WERI-Rb-1 (cell line): ENCODE measurements at regions not wholly inside any gene's neighbourhood (a gene's known extent, or its start where the extent isn't known, plus 50 kb on each side); places are given as distances from the start of the nearest gene placed in this dataset.

Experiments used
- DNase-seq: peaks from one replicate; pipeline ENCODE4 v3.0.0-alpha.2; 2020
- H3K27ac ChIP-seq: fragments of 250-450 bp; sonication (Bioruptor Pico); 2 replicates; pipeline ENCODE4 v1.5.1; 2020; ENCODE audit warnings: mild to moderate bottlenecking, moderate library complexity
- H3K27me3 ChIP-seq: fragments of 250-450 bp; sonication (Bioruptor Pico); 2 replicates; pipeline ENCODE4 v1.5.1; 2021; ENCODE audit warnings: mild to moderate bottlenecking, low read depth, moderate library complexity; ENCODE audit not compliant: insufficient read depth, severe bottlenecking
- H3K36me3 ChIP-seq: fragments of 250-450 bp; sonication (Bioruptor Pico); 2 replicates; pipeline ENCODE4 v1.5.1; 2020; ENCODE audit warnings: mild to moderate bottlenecking, moderate library complexity
- H3K4me3 ChIP-seq: 2 replicates; pipeline ENCODE4 v1.5.1; 2011; ENCODE audit warnings: low read depth, mild to moderate bottlenecking, control low read depth, low read length
- H3K9me3 ChIP-seq: fragments of 250-450 bp; sonication (Bioruptor Pico); 2 replicates; pipeline ENCODE4 v1.5.1; 2021; ENCODE audit warnings: mild to moderate bottlenecking, moderate library complexity; ENCODE audit not compliant: severe bottlenecking
- CTCF ChIP-seq: IDR thresholded peaks from 2 replicates; pipeline ENCODE4 v1.5.1; 2011; ENCODE audit warnings: low read depth, mild to moderate bottlenecking, control low read depth, inconsistent platforms, low read length

- no peak overlapping the region for H3K27ac ChIP-seq
- no peaks in the 10 kb centered on the region for H3K9me3 ChIP-seq
- no peak for DNase-seq
- no peak overlapping the region for H3K4me3 ChIP-seq
- no peaks in the 10 kb centered on the region for H3K36me3 ChIP-seq
- H3K27me3 ChIP-seq = no peaks in the 10 kb centered on the region
- TF ChIP-seq CTCF = no peak
Observed at GRCh38 chr16:88298181-88298832, 84.5 kb upstream of the ZNF469 start.

DNA sequence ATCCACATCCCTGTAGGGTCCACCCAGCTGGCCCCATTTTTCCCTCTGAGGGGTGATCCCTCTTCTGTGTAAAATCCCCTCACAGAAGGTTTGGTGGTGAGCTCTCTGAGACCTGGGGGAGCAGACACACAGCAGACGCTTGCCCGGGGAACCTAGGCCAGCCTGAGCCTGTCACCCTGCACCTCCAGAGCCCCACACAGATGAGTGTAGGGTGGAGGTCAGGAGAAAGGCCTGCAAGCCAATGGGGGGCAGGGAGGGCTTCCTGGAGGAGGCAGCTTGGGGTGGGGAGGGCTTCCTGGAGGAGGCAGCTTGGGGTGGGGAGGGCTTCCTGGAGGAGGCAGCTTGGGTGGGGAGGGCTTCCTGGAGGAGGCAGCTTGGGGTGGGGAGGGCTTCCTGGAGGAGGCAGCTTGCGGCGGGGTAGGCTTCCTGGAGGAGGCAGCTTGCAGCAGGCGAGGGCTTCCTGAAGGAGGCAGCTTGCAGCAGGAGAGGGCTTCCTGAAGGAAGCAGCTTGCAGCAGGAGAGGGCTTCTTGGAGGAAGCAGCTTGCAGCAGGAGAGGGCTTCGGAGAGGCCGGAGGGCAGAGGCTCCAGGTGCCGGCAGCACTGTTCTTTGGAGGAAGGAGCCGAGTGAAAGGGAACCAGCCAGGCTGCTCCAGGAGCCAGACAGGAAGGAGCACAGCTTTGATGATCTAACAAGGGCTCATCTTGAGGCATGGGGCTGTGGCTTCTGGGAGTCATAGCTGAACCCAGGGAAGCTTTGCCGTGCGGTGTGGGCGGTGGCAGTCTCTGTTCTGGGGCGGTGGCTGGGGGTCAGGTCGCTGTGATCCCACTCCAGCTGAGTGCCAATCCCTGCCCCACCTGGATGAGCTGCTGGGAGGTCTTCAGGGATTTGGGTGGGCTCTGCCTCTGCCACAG is 83.7 kb upstream of the ZNF469 start:
- Histone ChIP-seq H3K36me3 (no peaks in the 10 kb centered on the region), H3K9me3 (no peaks in the 10 kb centered on the region), H3K27ac (no peak overlapping the region), H3K27me3 (no peaks in the 10 kb centered on the region), H3K4me3 (no peak overlapping the region)
- no peak for TF ChIP-seq CTCF
- DNase-seq = no peak

- no peaks in the 10 kb centered on the region for H3K9me3 ChIP-seq
- no peaks in the 10 kb centered on the region for H3K27me3 ChIP-seq
- no peak overlapping the region for H3K27ac ChIP-seq
- no peak overlapping the region for H3K4me3 ChIP-seq
- H3K36me3 ChIP-seq = no peaks in the 10 kb centered on the region
- TF ChIP-seq CTCF = no peak
- DNase-seq = no peak
Observed at GRCh38 chr16:88299751-88300462, 82.9 kb upstream of the ZNF469 start.

DNA sequence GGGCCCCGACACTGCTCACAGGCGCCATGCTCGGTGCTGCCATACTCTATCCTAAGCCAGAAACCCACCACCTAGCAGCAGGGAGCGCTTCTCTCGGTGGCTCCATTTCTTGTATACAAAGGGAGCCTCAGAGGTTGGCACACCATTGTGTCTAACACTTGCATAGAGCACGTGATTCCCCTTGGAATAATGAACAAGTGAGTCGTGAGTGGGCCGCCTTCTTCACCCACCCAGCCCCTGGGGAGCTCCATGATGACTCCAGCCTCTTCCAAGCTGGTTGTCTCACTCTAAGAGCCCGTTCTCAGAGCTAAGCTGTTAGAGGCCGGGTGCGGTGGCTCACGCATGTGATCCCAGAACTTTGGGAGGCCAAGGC is 82.3 kb upstream of the ZNF469 start:
- DNase-seq = no peak
- Histone ChIP-seq H3K36me3 (no peaks in the 10 kb centered on the region), H3K4me3 (no peak overlapping the region), H3K27ac (no peak overlapping the region), H3K9me3 (no peaks in the 10 kb centered on the region), H3K27me3 (no peaks in the 10 kb centered on the region)
- no peak for TF ChIP-seq CTCF

DNA sequence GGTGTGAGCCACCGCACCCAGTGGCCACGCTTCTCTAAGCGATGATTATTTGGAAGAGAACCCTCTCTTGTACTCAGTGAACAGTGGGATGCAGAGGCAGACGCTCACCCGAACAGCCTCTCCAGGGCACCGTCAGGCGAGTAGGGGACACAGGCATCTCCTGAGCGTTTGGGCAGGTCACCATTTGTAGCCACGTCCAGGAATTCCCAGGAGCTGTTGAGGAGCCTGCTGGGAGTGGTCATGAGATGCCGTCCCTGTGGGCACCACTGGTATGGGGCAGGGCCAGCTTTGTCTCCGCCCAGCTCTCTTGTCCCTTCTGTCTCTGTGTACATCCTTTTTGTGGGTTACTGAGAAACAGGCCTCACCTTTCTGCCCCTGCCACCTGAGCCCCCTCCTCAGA is 81.3 kb upstream of the ZNF469 start:
- no peaks in the 10 kb centered on the region for H3K9me3 ChIP-seq
- DNase-seq = no peak
- TF ChIP-seq CTCF = no peak
- H3K36me3 ChIP-seq = no peaks in the 10 kb centered on the region
- H3K27ac ChIP-seq = no peak overlapping the region
- H3K27me3 ChIP-seq = no peaks in the 10 kb centered on the region
- H3K4me3 ChIP-seq = no peak overlapping the region
